ENCODE measurements at regions not wholly inside any gene's neighbourhood (a gene's known extent, or its start where the extent isn't known, plus 50 kb on each side); places are given as distances from the start of the nearest gene placed in this dataset.

- TF ChIP-seq CTCF (IDR thresholded peaks at IDR 0.05; ENCODE audit: poor library complexity), result no peak
- no peak for TF ChIP-seq EZH2 (IDR thresholded peaks at IDR 0.05; ENCODE audit: borderline replicate concordance)
These were observed 819.2 kb downstream of the SATB2 start for GRCh38 chr2:198638577-198638976.

Measured in hepatocyte (in vitro differentiated cells).